DOHH2 (cell line): ENCODE measurements at regions not wholly inside any gene's neighbourhood (a gene's known extent, or its start where the extent isn't known, plus 50 kb on each side); places are given as distances from the start of the nearest gene placed in this dataset.

ENCODE experiments used
- EZH2phosphoT487 ChIP-seq: fragments of 200-600 bp; sonication (generic); IDR thresholded peaks from 2 replicates; pipeline ENCODE4 v1.6.1; 2017; ENCODE audit warnings: borderline replicate concordance, mild to moderate bottlenecking, antibody characterized with exemption, low read length, moderate library complexity, mixed read lengths
- TF ChIP-seq, protein P1 (sequence below): fragments of 200-600 bp; sonication (generic); IDR thresholded peaks from one replicate; pipeline ENCODE4 v1.5.1; 2014; ENCODE audit warnings: antibody characterized with exemption, mild to moderate bottlenecking, low read depth, low read length; ENCODE audit not compliant: poor library complexity, severe bottlenecking

DNA sequence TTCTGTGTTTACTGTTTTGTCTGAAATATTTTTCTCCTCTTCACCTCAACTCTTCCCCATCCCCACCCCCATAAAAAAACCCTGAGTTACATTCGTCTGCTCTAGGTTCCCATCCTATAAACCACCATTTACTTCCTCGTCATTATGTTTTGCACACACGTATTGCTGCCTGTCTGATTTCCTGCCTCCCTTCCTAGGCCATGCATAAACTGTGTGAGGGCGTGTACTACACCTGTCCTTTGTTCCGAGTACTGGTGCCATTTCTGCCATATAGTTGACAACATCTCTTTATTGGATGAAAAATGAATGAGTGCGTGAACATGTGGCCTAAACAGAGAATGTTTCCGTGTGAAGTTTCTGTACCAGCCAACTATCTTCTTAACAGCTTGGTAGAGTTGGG, 258.5 kb upstream of the FAT1 start:
- TF ChIP-seq, protein P1, sequence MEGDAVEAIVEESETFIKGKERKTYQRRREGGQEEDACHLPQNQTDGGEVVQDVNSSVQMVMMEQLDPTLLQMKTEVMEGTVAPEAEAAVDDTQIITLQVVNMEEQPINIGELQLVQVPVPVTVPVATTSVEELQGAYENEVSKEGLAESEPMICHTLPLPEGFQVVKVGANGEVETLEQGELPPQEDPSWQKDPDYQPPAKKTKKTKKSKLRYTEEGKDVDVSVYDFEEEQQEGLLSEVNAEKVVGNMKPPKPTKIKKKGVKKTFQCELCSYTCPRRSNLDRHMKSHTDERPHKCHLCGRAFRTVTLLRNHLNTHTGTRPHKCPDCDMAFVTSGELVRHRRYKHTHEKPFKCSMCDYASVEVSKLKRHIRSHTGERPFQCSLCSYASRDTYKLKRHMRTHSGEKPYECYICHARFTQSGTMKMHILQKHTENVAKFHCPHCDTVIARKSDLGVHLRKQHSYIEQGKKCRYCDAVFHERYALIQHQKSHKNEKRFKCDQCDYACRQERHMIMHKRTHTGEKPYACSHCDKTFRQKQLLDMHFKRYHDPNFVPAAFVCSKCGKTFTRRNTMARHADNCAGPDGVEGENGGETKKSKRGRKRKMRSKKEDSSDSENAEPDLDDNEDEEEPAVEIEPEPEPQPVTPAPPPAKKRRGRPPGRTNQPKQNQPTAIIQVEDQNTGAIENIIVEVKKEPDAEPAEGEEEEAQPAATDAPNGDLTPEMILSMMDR = no peak
- TF ChIP-seq EZH2phosphoT487 = no peak
